ENCODE measurements at regions not wholly inside any gene's neighbourhood (a gene's known extent, or its start where the extent isn't known, plus 50 kb on each side); places are given as distances from the start of the nearest gene placed in this dataset.

DNA sequence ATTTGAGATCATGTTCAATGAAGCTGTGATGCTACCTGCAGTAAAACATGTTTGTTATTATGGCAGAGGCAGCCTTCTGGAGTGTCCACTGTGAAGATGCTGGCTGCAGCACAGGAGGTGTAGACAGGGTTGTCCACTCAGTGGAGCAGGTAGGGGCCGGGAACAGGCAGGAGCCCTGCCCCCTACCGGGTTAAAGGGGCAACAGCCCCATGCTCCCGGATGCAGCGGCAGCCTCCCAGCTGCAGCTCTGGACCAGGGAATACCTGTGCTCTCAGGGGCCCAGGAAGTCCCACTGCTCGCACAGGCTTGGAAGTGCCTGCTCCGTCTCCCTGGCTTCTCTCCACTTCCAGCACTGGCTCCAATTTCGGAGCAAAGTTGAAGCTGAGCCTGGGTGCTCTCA, 401.6 kb downstream of the FOXG1 start:
- no peak for TF ChIP-seq CTCF (IDR thresholded peaks at IDR 0.05)
- no peak for TF ChIP-seq POLR2A (IDR thresholded peaks at IDR 0.05)
- TF ChIP-seq POLR2AphosphoS5 (IDR thresholded peaks at IDR 0.05) = no peak
